SK-N-SH treated with all-trans-retinoic acid at 6 μM for 48 hours (cell line): ENCODE measurements at regions not wholly inside any gene's neighbourhood (a gene's known extent, or its start where the extent isn't known, plus 50 kb on each side); places are given as distances from the start of the nearest gene placed in this dataset.

ENCODE experiments used
- ATAC-seq: fragments of 200-7000 bp; cut with Tn5 transposase; 3 replicates; pipeline ENCODE4 v1.9.1; 2020; ENCODE audit warnings: mild to moderate bottlenecking, moderate library complexity
- ARNTL ChIP-seq: fragments of 450-650 bp; formaldehyde crosslinking; IDR thresholded peaks from 2 replicates; pipeline ENCODE4 v1.5.0; 2020; ENCODE audit warnings: low read depth, mild to moderate bottlenecking, moderate library complexity, borderline replicate concordance
- BACH2 ChIP-seq: fragments of 250-450 bp; sonication (Bioruptor Pico); IDR thresholded peaks from 2 replicates; pipeline ENCODE4 v1.9.0; 2021; ENCODE audit warnings: mild to moderate bottlenecking, borderline replicate concordance
- CREB5 ChIP-seq: fragments of 250-450 bp; sonication (Bioruptor Pico); IDR thresholded peaks from 2 replicates; pipeline ENCODE4 v1.5.1; 2020; ENCODE audit warnings: low read depth, mild to moderate bottlenecking, moderate library complexity
- CSDC2 ChIP-seq: fragments of 250-450 bp; sonication (Bioruptor Pico); IDR thresholded peaks from 2 replicates; pipeline ENCODE4 v1.5.0; 2020; ENCODE audit warnings: mild to moderate bottlenecking, moderate library complexity
- ESRRG ChIP-seq: fragments of 250-450 bp; sonication (Bioruptor Pico); IDR thresholded peaks from 2 replicates; pipeline ENCODE4 v1.6.1; 2021; ENCODE audit warnings: mild to moderate bottlenecking
- GLIS3 ChIP-seq: fragments of 250-450 bp; sonication (Bioruptor Pico); IDR thresholded peaks from 2 replicates; pipeline ENCODE4 v1.5.0; 2020; ENCODE audit warnings: mild to moderate bottlenecking, moderate library complexity
- OSR1 ChIP-seq: fragments of 250-450 bp; sonication (Bioruptor Pico); IDR thresholded peaks from 2 replicates; pipeline ENCODE4 v1.8.0; 2022; ENCODE audit warnings: moderate library complexity, mild to moderate bottlenecking, inconsistent platforms
- POU6F1 ChIP-seq: fragments of 250-450 bp; sonication (Bioruptor Pico); IDR thresholded peaks from 2 replicates; pipeline ENCODE4 v1.8.0; 2021; ENCODE audit warnings: low read depth, mild to moderate bottlenecking, moderate library complexity, borderline replicate concordance
- PPARA ChIP-seq: fragments of 250-450 bp; sonication (Bioruptor Pico); IDR thresholded peaks from 2 replicates; pipeline ENCODE4 v1.5.0; 2020; ENCODE audit warnings: mild to moderate bottlenecking, borderline replicate concordance
- RARB ChIP-seq: fragments of 250-450 bp; sonication (Bioruptor Pico); IDR thresholded peaks from 2 replicates; pipeline ENCODE4 v1.8.0; 2021; ENCODE audit warnings: mild to moderate bottlenecking, moderate library complexity
- SNAI2 ChIP-seq: fragments of 250-450 bp; sonication (Bioruptor Pico); IDR thresholded peaks from 2 replicates; pipeline ENCODE4 v1.5.0; 2020; ENCODE audit warnings: mild to moderate bottlenecking, moderate library complexity
- TCF4 ChIP-seq: fragments of 250-450 bp; sonication (Bioruptor Pico); IDR thresholded peaks from 2 replicates; pipeline ENCODE4 v1.8.0; 2021; ENCODE audit warnings: mild to moderate bottlenecking, moderate library complexity, borderline replicate concordance
- TOX ChIP-seq: fragments of 250-450 bp; sonication (Bioruptor Pico); IDR thresholded peaks from 2 replicates; pipeline ENCODE4 v1.8.0; 2021; ENCODE audit warnings: mild to moderate bottlenecking, moderate library complexity, borderline replicate concordance
- ZC3H10 ChIP-seq: fragments of 250-450 bp; sonication (Bioruptor Pico); IDR thresholded peaks from 2 replicates; pipeline ENCODE4 v1.5.1; 2021; ENCODE audit warnings: mild to moderate bottlenecking, moderate library complexity
- ZFP3 ChIP-seq: fragments of 250-450 bp; sonication (Bioruptor Pico); IDR thresholded peaks from 2 replicates; pipeline ENCODE4 v1.5.0; 2020; ENCODE audit warnings: mild to moderate bottlenecking, moderate library complexity
- ZFP30 ChIP-seq: fragments of 450-650 bp; formaldehyde crosslinking; IDR thresholded peaks from 2 replicates; pipeline ENCODE4 v1.5.0; 2022; ENCODE audit warnings: mild to moderate bottlenecking, moderate library complexity
- ZNF565 ChIP-seq: fragments of 450-650 bp; formaldehyde crosslinking; conservative IDR thresholded peaks from 2 replicates; pipeline ENCODE4 v1.5.0; 2020; ENCODE audit warnings: low read depth, mild to moderate bottlenecking, moderate library complexity
- ZNF70 ChIP-seq: fragments of 450-650 bp; formaldehyde crosslinking; IDR thresholded peaks from 2 replicates; pipeline ENCODE4 v1.5.0; 2020; ENCODE audit warnings: mild to moderate bottlenecking, moderate library complexity
- ZNF8 ChIP-seq: fragments of 450-650 bp; formaldehyde crosslinking; IDR thresholded peaks from 2 replicates; pipeline ENCODE4 v1.5.0; 2020; ENCODE audit warnings: mild to moderate bottlenecking, moderate library complexity
- TF ChIP-seq, protein P1 (sequence below): fragments of 250-450 bp; sonication (Bioruptor Pico); IDR thresholded peaks from 2 replicates; pipeline ENCODE4 v1.8.0; 2020; ENCODE audit warnings: mild to moderate bottlenecking, moderate library complexity, borderline replicate concordance
- TF ChIP-seq, protein P2 (sequence below): fragments of 250-450 bp; sonication (Bioruptor Pico); IDR thresholded peaks from 2 replicates; pipeline ENCODE4 v1.5.1; 2021; ENCODE audit warnings: mild to moderate bottlenecking, moderate library complexity

GRCh38 chr12:53867216-53868012 lies 71.2 kb upstream of the HOXC13 start:
- no peak for TF ChIP-seq RARB
- TF ChIP-seq ZFP30 (CRISPR knock-in tag): no peak
- no peak for TF ChIP-seq ESRRG (CRISPR knock-in tag)
- TF ChIP-seq ZNF565 (CRISPR knock-in tag): no peak
- no peak for TF ChIP-seq PPARA (CRISPR knock-in tag)
- TF ChIP-seq, protein P1, sequence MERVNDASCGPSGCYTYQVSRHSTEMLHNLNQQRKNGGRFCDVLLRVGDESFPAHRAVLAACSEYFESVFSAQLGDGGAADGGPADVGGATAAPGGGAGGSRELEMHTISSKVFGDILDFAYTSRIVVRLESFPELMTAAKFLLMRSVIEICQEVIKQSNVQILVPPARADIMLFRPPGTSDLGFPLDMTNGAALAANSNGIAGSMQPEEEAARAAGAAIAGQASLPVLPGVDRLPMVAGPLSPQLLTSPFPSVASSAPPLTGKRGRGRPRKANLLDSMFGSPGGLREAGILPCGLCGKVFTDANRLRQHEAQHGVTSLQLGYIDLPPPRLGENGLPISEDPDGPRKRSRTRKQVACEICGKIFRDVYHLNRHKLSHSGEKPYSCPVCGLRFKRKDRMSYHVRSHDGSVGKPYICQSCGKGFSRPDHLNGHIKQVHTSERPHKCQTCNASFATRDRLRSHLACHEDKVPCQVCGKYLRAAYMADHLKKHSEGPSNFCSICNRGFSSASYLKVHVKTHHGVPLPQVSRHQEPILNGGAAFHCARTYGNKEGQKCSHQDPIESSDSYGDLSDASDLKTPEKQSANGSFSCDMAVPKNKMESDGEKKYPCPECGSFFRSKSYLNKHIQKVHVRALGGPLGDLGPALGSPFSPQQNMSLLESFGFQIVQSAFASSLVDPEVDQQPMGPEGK: no peak
- TF ChIP-seq BACH2: no peak
- no peak for TF ChIP-seq OSR1 (CRISPR knock-in tag)
- no peak for TF ChIP-seq ZNF8 (CRISPR knock-in tag)
- no peak for TF ChIP-seq SNAI2 (CRISPR knock-in tag)
- TF ChIP-seq CSDC2 (CRISPR knock-in tag): no peak
- no peak for TF ChIP-seq ZFP3 (CRISPR knock-in tag)
- TF ChIP-seq ZC3H10 (CRISPR knock-in tag): no peak
- TF ChIP-seq, protein P2, sequence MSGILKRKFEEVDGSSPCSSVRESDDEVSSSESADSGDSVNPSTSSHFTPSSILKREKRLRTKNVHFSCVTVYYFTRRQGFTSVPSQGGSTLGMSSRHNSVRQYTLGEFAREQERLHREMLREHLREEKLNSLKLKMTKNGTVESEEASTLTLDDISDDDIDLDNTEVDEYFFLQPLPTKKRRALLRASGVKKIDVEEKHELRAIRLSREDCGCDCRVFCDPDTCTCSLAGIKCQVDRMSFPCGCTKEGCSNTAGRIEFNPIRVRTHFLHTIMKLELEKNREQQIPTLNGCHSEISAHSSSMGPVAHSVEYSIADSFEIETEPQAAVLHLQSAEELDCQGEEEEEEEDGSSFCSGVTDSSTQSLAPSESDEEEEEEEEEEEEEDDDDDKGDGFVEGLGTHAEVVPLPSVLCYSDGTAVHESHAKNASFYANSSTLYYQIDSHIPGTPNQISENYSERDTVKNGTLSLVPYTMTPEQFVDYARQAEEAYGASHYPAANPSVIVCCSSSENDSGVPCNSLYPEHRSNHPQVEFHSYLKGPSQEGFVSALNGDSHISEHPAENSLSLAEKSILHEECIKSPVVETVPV (CRISPR knock-in tag): no peak
- no peak for TF ChIP-seq TCF4 (CRISPR knock-in tag)
- no peak for TF ChIP-seq CREB5 (CRISPR knock-in tag)
- TF ChIP-seq GLIS3 (CRISPR knock-in tag): no peak
- no peak for TF ChIP-seq ARNTL
- TF ChIP-seq POU6F1 (CRISPR knock-in tag): no peak
- no peak; the same call in 2 of the 3 replicates for ATAC-seq

DNA sequence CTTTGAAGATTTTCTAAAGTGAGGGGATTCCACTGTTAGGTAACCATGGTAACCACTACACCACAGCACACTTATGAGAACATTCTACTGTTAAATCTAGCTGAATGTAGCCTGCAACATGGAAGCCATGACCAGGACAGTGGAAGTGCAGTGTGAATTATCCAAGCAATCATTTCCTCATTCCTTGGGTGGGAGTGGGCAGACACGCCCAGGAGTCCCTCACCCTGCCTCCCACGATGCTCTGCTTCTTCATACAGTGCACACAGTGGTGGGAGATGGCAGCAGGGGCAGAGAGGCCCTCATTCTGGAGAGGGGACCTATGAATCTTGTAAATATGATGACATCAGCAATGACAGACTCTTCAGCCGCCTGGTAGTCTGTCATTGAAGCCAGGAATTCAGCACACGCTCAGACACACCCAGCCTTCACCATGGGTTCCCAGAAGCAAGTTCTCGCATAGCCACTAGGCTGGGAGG lies 70.1 kb upstream of the HOXC13 start:
- TF ChIP-seq, protein P2 (CRISPR knock-in tag): no peak
- TF ChIP-seq ZNF8 (CRISPR knock-in tag) (no peak), PPARA (CRISPR knock-in tag) (no peak), SNAI2 (CRISPR knock-in tag) (no peak), POU6F1 (CRISPR knock-in tag) (no peak), GLIS3 (CRISPR knock-in tag) (no peak), ZC3H10 (CRISPR knock-in tag) (no peak), TOX (no peak), ZNF70 (CRISPR knock-in tag) (no peak)
- TF ChIP-seq, protein P1: no peak
- no peak for ATAC-seq
